HAP-1 (cell line): ENCODE measurements at regions not wholly inside any gene's neighbourhood (a gene's known extent, or its start where the extent isn't known, plus 50 kb on each side); places are given as distances from the start of the nearest gene placed in this dataset.

Source experiments
- DNase-seq, 2 experiments: peaks; one replicate each; pipeline ENCODE4 v3.0.0-alpha.2; 2016 to 2020; ENCODE audit warnings: low spot score in 2 of 2
- H3K27me3 ChIP-seq: fragments of 250-450 bp; sonication (Bioruptor Pico); 2 replicates; pipeline ENCODE4 v1.5.1; 2020; ENCODE audit warnings: low read depth, mild to moderate bottlenecking, moderate library complexity
- H3K36me3 ChIP-seq: fragments of 250-450 bp; sonication (Bioruptor Pico); replicated peaks from 2 replicates; pipeline ENCODE4 v1.5.1; 2020; ENCODE audit warnings: mild to moderate bottlenecking
- H3K4me1 ChIP-seq: fragments of 250-450 bp; sonication (Bioruptor Pico); 2 replicates; pipeline ENCODE4 v1.5.1; 2020; ENCODE audit warnings: mild to moderate bottlenecking
- H3K4me3 ChIP-seq: fragments of 250-450 bp; sonication (Bioruptor Pico); 2 replicates; pipeline ENCODE4 v1.5.1; 2020; ENCODE audit warnings: mild to moderate bottlenecking, moderate library complexity
- H3K9me3 ChIP-seq: fragments of 250-450 bp; sonication (Bioruptor Pico); 2 replicates; pipeline ENCODE4 v1.5.1; 2020; ENCODE audit warnings: mild to moderate bottlenecking, moderate library complexity
- in situ Hi-C: fragments of 300-500 bp; cut with MboI; formaldehyde crosslinking; loops from 3 replicates; pipeline ENCODE4 v1.14.3; 2020; ENCODE audit warnings: low sequenced_read_pairs, inconsistent platforms, mixed read lengths

DNA sequence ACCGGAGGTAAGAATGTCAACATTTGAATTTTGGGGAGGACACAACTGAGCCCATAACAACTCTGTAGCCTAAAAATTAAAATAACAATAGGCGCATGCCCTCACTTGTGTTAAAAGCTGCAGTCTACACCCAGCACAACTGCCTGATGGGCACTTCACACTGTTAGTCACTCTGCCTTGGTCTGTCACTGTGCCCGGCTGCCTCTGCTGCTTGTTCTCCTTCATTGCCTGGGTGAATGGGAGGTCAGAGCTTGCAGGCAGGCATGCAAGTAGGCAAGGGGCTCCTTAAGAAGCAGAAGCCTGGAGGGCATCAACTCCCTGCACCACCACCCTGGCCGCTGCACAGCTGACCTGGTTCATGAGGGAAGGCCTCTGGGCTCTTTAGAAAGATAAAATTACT, 374.8 kb downstream of the MID1IP1 start:
- no peak for DNase-seq
- in situ Hi-C loops: no loop called here
- H3K9me3 ChIP-seq: no peaks in the 10 kb centered on the region

DNA sequence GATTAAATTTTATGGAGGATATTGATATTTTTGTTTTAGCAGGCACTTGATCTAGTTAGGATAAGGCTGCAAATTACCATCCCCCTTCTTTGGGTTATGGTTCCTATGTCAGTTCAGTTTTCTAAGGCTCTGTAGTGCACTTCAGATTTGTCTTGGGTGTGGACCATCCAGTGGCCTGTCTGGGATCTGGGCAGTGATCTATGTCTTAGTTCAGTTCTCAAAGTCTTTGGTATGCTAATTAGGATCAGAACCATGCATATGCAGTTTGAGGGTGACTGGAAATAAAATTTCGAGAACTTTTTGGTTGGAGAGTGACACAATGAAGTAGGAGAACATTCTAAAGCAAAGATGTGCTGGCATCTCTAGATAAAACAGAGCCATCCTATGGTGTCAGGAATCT, 388.2 kb downstream of the MID1IP1 start:
- no peak for DNase-seq
- in situ Hi-C loops: no loop called here
- no peaks in the 10 kb centered on the region for H3K36me3 ChIP-seq
- no peaks in the 10 kb centered on the region for H3K27me3 ChIP-seq
- H3K9me3 ChIP-seq: no peaks in the 10 kb centered on the region; the same call in 1 of the 2 replicates
- H3K4me1 ChIP-seq: no peaks in the 10 kb centered on the region
- no peak overlapping the region for H3K4me3 ChIP-seq

More for the DNA sequence above, 374.8 kb downstream of the MID1IP1 start:
- no peaks in the 10 kb centered on the region for H3K4me1 ChIP-seq
- no peaks in the 10 kb centered on the region for H3K36me3 ChIP-seq
- no peak overlapping the region for H3K4me3 ChIP-seq
- no peaks in the 10 kb centered on the region for H3K27me3 ChIP-seq

DNA sequence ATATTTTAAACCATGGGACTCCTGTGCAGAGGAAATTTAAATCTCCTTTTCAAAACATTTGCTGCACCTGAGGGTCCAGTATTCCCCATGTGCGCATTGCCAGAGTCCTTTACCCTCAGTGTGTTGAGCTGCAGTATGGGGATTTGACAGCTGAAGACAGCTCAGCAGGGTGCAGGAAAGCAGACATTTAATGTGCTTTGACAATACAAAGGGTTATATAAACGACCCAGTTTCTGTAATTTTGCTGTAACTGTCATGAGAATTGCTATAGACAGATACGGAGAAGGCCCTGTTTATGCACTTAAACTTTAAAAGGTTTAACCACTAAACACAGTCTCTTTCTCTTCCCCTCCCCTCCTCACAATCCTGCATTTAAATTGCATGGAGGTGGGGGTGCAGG, 393.4 kb downstream of the MID1IP1 start:
- H3K4me3 ChIP-seq: no peak overlapping the region
- no peak for DNase-seq
- H3K9me3 ChIP-seq: no peaks in the 10 kb centered on the region
- no peaks in the 10 kb centered on the region for H3K27me3 ChIP-seq
- in situ Hi-C loops: no loop called here
- H3K4me1 ChIP-seq: no peaks in the 10 kb centered on the region
- H3K36me3 ChIP-seq: no peaks in the 10 kb centered on the region

DNA sequence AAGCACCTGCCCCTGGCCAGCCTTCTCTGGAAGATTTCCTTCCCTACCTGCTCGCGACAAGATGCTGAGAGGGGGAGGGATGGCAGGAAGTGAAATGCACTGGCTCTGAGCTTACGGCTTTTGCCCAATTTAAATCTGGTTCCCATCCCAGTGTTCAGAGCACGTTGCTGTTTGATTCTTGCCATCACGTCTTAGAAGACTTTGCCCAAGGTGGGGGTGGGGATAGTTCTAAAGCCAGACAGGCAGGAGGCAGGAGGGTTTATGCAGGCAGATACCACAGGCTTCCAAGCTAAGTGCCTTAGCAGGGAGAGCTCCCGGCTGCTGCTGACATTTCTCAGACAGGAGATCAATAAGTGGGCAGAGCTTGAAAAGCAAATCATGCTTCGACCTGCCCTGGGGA, 393.9 kb downstream of the MID1IP1 start:
- no peak for DNase-seq
- H3K4me1 ChIP-seq: no peaks in the 10 kb centered on the region
- H3K4me3 ChIP-seq: no peak overlapping the region
- in situ Hi-C loops: no loop called here
- no peaks in the 10 kb centered on the region for H3K36me3 ChIP-seq
- no peaks in the 10 kb centered on the region for H3K9me3 ChIP-seq
- H3K27me3 ChIP-seq: no peaks in the 10 kb centered on the region

DNA sequence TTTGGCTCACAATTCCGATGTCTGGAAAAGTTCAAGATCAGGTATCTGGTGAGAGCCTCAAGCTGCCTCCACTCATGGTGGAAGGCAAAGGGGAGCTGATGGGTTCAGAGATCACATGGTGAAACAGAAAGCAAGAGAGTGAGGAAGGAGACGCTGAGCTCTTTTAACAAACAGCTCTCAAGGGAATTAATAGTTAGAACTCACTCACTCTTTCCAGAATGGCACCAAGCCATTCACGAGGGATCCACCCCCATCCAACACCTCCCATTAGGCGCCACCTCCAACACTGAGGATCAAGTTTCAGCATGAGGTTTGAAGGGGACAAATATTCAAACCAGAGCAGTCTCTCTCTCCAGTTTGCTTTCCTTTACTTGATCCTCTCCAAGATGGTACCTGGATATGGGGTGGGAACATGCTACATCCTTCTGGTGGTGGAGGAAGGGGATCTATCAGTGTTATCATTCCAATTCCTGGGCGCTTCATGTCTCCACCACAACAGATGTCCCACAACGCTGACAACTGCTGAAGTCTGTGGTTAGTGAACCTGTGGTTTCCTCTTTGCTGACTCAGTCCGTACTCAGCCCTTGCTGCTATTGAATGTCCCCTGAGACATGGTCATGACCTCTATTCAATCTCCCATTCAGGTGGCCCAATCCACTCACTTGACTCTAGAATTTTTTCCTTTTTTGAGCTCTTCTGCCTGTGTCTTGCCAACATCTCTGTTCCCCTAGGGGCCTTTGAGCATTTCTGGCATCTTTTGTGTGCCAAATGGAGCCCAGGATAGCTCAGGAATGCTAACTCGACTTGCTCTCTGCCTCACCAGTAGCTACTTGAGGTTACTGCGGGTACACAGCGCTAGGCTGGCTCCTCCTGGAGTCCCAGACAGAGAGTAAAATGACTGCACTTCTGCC, 395.2 kb downstream of the MID1IP1 start:
- in situ Hi-C loops: no loop called here
- no peak for DNase-seq
- Histone ChIP-seq H3K9me3 (no peaks in the 10 kb centered on the region), H3K36me3 (no peaks in the 10 kb centered on the region), H3K4me1 (no peaks in the 10 kb centered on the region), H3K4me3 (no peak overlapping the region), H3K27me3 (no peaks in the 10 kb centered on the region)

DNA sequence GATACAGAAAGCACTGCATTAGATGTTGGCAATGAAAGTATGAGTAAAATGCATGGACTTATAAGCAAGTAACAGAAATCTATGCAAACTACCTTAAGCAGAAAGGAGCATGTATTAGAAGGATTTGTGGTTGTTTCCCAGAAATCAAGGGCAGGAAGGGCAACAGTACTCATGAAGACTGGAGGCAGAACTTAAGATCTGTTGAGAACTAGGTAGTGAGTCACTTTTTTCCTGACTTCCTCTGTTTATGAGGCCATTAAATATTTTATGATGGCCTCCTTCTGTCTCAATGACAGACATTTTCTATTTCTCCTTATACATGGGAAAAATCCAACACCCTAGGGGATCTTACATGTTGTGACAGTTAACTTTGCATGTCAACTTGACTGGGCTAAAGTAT, 398.2 kb downstream of the MID1IP1 start:
- DNase-seq: no peak
- in situ Hi-C loops: no loop called here

DNA sequence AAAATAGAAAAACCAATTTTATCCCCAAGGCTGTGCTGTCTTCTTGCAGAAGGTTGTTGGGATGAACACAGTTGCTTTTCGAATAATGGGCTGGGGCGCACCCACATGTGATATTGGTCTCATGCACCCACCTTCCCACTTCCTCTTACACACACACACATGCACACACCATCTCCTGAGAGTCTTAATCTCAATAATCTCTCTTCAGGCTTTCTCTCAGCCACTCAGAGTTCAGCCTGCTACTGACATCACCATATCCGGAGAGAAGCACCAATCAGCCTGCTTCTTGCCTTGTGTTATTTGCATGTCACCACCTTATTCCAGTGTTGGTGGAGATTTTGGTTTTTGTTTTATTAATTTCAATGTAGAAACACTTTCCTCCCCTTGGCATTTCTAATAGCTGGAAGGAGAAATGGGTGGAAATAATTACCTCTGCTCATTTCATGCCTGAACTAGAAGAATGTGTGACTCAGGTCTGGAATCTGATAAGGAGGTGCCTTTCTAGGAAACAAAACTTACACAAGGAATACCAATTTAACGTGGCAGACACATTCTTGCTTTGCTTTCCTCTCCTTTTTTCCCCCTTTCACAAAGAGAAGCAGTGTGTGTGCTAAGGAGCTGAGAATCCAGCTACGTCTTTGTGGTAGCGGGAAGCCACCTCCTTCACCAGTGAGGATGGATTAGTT, 400.2 kb downstream of the MID1IP1 start:
- H3K27me3 ChIP-seq: no peaks in the 10 kb centered on the region
- DNase-seq: no peak
- H3K4me1 ChIP-seq: no peaks in the 10 kb centered on the region
- H3K36me3 ChIP-seq: no peaks in the 10 kb centered on the region
- no peaks in the 10 kb centered on the region for H3K9me3 ChIP-seq
- H3K4me3 ChIP-seq: no peak overlapping the region
- in situ Hi-C loops: no loop called here

More for the DNA sequence above, 398.2 kb downstream of the MID1IP1 start:
- Histone ChIP-seq H3K36me3 (no peaks in the 10 kb centered on the region), H3K27me3 (no peaks in the 10 kb centered on the region), H3K9me3 (no peaks in the 10 kb centered on the region), H3K4me3 (no peak overlapping the region), H3K4me1 (no peaks in the 10 kb centered on the region)

DNA sequence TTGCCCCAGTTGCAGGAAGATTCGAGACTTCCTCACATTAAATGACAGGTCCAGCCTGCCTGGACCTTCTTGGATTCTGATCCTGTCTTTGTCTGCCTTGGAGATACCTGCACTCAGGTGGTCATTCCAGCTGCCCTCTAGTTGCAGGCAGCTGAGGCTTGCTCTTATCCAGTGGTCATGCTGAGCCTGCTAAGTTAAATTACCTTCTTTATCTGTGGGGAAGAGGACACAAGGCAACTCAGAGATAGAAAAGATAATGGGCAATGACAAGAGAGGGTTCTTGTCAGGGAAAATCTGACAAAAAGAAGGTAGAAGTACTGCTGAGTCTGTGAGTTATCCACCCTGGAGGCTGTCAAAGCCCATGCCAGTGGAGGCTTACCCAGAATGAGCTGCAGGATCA, 401.4 kb downstream of the MID1IP1 start:
- Histone ChIP-seq H3K4me3 (no peak overlapping the region), H3K36me3 (no peaks in the 10 kb centered on the region), H3K9me3 (no peaks in the 10 kb centered on the region), H3K27me3 (no peaks in the 10 kb centered on the region), H3K4me1 (no peaks in the 10 kb centered on the region)
- in situ Hi-C loops: no loop called here
- no peak for DNase-seq

DNA sequence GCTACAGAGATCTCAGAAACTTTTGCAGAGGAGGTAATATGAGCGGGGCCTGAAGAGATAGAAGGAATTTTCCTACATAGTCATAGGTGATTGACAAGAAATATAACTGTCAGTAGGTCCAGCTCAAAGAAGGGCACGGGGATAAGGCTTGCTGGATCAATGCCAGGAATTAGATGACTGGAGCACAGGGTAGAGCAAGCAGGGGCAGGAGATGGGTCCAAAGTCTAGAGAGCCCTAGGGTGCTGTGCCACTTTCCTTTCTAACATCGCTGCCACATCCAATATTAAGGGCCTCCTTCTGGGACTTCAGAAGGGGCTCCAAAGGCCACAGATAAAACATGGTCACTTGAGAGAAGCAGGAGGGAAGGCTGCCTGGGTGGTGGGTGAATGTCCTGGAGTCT, 402.2 kb downstream of the MID1IP1 start:
- Histone ChIP-seq H3K27me3 (no peaks in the 10 kb centered on the region), H3K4me3 (no peak overlapping the region), H3K36me3 (no peaks in the 10 kb centered on the region), H3K9me3 (no peaks in the 10 kb centered on the region), H3K4me1 (no peaks in the 10 kb centered on the region)
- DNase-seq: no peak
- in situ Hi-C loops: no loop called here

DNA sequence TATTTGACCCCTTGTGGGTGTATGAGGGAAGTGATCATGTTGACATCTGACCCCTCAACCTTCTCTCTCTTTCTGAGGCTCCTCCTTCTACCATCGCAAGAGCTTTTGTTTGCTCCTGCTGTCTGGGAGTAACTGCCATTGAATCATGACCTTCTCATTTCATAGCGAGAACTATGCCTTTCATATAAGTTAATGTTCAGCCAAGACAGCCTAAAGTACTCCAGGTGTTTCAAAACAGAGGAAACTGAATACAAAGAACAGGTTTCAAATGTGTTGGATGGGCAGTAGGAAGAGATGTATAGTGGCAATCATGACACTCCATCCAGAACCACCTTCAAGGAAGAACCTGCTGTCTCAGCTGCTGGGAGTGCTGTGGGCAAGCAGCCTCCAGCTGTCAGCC, 403.1 kb downstream of the MID1IP1 start:
- Histone ChIP-seq H3K4me1 (no peaks in the 10 kb centered on the region), H3K4me3 (no peak overlapping the region), H3K9me3 (no peaks in the 10 kb centered on the region), H3K27me3 (no peaks in the 10 kb centered on the region), H3K36me3 (no peaks in the 10 kb centered on the region)
- in situ Hi-C loops: no loop called here
- DNase-seq: no peak

DNA sequence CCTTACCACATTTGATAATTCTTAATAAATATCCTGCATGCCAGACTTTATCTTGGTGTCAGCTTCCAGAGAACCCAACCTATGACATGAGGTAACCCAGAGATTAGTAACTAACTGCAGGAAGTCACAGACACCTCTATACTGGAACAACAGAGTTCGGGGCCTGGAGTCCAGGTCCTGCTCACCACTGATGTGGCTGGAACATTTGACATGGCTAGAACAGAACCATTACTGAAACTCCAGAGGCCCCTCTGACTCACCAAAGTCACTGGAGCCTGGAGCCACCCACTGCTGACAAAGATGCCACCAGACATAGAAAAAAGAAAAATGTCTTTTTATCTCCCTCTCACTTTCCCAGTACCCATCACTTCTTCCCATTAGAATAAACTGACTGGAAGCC, 403.7 kb downstream of the MID1IP1 start:
- Histone ChIP-seq H3K4me3 (no peak overlapping the region), H3K27me3 (no peaks in the 10 kb centered on the region), H3K9me3 (no peaks in the 10 kb centered on the region), H3K36me3 (no peaks in the 10 kb centered on the region), H3K4me1 (no peaks in the 10 kb centered on the region)
- in situ Hi-C loops: no loop called here
- no peak for DNase-seq

DNA sequence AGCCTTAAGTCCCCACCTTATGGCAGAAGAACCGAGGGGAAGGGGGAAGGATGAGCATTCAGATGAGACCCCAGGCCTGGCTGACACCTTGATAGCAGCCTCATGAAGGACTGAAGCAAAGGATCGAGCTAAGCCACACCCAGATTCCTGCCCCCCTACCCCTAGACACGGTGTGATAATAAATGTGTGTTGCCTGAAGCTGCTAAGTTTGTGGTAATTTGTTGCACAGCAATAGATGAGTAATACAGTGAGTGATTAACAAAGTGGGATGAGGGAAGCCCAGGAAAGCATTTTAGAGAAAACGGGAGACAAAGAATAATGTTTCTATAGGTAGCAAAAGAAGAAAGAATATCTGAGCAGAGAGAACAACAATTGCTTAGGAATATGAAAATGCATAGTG, 404.2 kb downstream of the MID1IP1 start:
- Histone ChIP-seq H3K27me3 (no peaks in the 10 kb centered on the region), H3K4me3 (no peak overlapping the region), H3K4me1 (no peaks in the 10 kb centered on the region), H3K9me3 (no peaks in the 10 kb centered on the region), H3K36me3 (no peaks in the 10 kb centered on the region)
- in situ Hi-C loops: no loop called here
- DNase-seq: no peak

DNA sequence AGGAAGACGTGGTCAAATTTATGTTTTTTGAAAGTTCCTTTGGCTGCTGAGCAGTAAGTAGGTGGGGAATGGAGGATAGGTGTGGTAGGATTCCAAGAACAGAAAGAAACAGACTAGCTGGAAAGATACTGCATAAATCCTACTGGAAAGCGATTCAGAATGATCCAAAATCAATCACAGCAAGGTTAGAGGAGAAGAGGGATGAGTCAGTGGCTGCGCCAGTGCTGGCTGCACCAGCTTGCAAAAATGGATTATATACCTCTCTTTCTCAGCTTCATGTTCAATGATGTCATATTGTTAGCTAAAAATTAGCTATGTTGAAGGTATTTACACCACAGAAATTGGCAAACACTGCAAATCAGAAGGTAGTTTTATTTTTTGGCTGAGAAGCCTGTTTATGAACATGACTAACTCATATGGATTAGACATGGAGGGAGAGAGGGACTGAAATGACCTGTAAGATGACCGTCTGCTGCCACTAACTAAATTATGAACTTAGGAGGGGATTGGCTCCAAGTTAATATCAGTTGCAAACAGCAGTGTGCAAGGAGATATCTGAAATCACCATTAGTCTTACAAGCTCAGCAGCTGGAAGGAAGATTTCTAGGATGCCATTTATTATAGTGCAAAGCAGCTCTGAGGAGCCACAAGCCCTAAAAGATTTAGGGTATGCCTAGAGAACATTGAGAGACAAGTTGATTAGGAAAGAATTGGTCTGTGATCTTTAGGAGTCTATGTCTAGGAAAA, 405.3 kb downstream of the MID1IP1 start:
- H3K9me3 ChIP-seq: no peaks in the 10 kb centered on the region
- H3K36me3 ChIP-seq: no peaks in the 10 kb centered on the region
- H3K4me3 ChIP-seq: no peak overlapping the region
- in situ Hi-C loops: no loop called here
- no peaks in the 10 kb centered on the region for H3K4me1 ChIP-seq
- no peaks in the 10 kb centered on the region for H3K27me3 ChIP-seq
- no peak for DNase-seq

DNA sequence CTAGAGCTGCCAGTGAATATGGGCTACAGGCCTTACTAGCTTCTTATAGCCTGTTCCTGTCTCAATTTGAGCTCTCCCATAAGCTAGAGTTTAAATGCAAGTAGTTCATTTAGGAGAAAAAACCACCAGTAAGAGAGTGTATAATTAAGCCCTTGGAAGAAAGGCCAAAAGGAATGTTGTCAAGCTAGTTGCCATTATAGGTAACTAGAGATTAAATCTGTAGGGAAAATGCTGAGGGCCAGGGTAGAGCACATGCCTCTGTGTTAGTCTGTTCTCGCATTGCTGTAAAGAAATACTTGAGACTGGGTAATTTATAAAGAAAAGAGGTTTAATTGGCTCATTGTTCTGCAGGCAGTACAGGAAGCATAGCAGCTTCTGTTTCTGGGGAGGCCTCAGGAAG, 410.2 kb downstream of the MID1IP1 start:
- no peaks in the 10 kb centered on the region for H3K27me3 ChIP-seq
- H3K4me1 ChIP-seq: no peaks in the 10 kb centered on the region
- H3K36me3 ChIP-seq: no peaks in the 10 kb centered on the region
- DNase-seq: no peak
- no peak overlapping the region for H3K4me3 ChIP-seq
- H3K9me3 ChIP-seq: no peaks in the 10 kb centered on the region
- in situ Hi-C loops: no loop called here
